ENCODE measurements at regions not wholly inside any gene's neighbourhood (a gene's known extent, or its start where the extent isn't known, plus 50 kb on each side); places are given as distances from the start of the nearest gene placed in this dataset.
A peak's percentile ranks its signal among the peaks of the same experiment; 100 is the strongest.

DNA sequence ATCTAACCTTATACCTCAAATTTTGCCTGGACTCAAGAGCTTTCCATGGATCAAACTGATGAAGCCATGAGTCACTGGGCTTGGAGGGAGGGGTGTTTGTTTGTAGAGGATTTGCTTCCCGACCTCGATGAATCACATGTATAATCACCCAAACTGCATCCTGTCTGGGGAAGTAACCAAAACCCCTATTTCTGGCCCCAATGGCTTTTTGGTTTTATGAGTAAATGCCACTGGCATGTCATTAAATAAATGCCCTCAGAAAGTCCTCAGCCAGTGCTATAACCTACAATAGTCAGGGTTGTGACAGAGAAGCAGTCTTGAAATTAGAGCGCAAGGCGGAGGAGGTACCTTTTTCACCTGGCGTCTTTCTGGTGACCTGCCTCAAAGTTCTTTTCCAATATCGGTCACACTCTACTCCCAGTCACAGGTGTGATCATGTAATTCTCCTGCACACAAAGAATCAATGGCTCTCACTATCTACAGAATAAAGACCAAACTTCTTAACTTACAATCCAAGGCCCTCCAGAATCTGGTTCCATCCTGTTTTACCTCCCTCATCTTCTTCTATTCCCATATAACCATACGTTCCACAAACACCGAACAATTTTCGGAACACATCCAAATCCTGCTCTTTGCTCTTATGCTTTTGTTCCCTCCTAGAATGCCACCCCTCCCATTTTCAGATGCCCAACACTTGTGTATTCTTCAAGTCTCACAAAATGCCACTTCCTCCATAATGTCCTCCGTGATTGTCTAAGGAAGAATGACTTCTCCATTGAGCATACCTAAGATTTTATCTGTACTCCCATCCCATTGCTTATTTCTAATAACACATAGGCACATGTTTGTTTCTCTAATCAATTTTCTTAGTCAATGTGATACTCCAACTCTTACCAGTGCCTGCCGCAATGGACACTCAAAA is 81.3 kb upstream of the BLID start (continued):
- TF ChIP-seq MXI1 (IDR thresholded peaks at IDR 0.05; ENCODE audit: borderline replicate concordance, low read depth, low read length) = no peak
- TF ChIP-seq, protein P1, sequence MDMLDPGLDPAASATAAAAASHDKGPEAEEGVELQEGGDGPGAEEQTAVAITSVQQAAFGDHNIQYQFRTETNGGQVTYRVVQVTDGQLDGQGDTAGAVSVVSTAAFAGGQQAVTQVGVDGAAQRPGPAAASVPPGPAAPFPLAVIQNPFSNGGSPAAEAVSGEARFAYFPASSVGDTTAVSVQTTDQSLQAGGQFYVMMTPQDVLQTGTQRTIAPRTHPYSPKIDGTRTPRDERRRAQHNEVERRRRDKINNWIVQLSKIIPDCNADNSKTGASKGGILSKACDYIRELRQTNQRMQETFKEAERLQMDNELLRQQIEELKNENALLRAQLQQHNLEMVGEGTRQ (IDR thresholded peaks at IDR 0.05; ENCODE audit: low read depth, low read length) = no peak

GRCh38 chr11:122195790-122196189 is 79.8 kb upstream of the BLID start:
- H3K23ac ChIP-seq (ENCODE audit: low read depth, low read length) = peak overlapping the region; percentile 63
- no peak overlapping the region for H2AFZ ChIP-seq (replicated peaks; ENCODE audit: low read length, poor library complexity)
- peak overlapping the region; percentile 55 for H4K5ac ChIP-seq (ENCODE audit: low read depth, low read length)
- in situ Hi-C loops (cut with MboI; ENCODE audit: low sequenced_read_pairs) = loop anchor here (25.0 kb wide), 1 partner anchor 992 kb away; the partner anchor contains the start of gene CLMP
- peak overlapping the region; percentile 90 for H3K56ac ChIP-seq (ENCODE audit: extremely low read depth, insufficient read depth, low read length)
- peaks cover 16 to 53% of the 10 kb centered on the region in 2 experiments for H3K79me1 ChIP-seq (ENCODE audit: low read depth in 1 of 2, low read length in 2 of 2)
- H2BK15ac ChIP-seq (ENCODE audit: low read depth, low read length) = peak overlapping the region; percentile 60
- peak overlapping the region; percentile 77 to 83 for H4K8ac ChIP-seq (ENCODE audit: low read depth in 2 of 2, low read length in 2 of 2)
- BruUV-seq (replicated peaks) = no TSS peak
- peak overlapping the region; percentile 86 for H3K4ac ChIP-seq (ENCODE audit: low read depth, low read length)
- H3K4me2 ChIP-seq (ENCODE audit: low read depth, low read length) = no peak overlapping the region; the same call in 1 of the 2 replicates
- intact Hi-C loops (cut with micrococcal nuclease) = loop anchor here (2.0 kb wide), 1 partner anchor 15 kb away; no protein-coding TSS in a partner anchor
- peaks cover 10% of the 10 kb centered on the region for H3K9me1 ChIP-seq (ENCODE audit: insufficient read depth, low read length)
- peak overlapping the region; percentile 84 for H3K18ac ChIP-seq (ENCODE audit: low read depth, low read length)
- no peaks in the 10 kb centered on the region for H4K20me1 ChIP-seq (ENCODE audit: insufficient read depth, low read length)
- ChIA-PET CTCF (interaction anchor here (0.6 to 1.4 kb wide), 3 partner anchors 14 to 528 kb away, joined by 3 read pairs; no protein-coding TSS in a partner anchor), POLR2A (ENCODE audit: unreplicated experiment) (interaction anchor here (2.4 kb wide), 1 partner anchor 16 kb away, joined by 22 read pairs; no protein-coding TSS in a partner anchor)
- peaks cover 29% of the 10 kb centered on the region for H3K4me1 ChIP-seq (ENCODE audit: control insufficient read depth, insufficient read depth, low read length)
- H2AK9ac ChIP-seq (replicated peaks; ENCODE audit: low read depth, low read length, poor library complexity) = no peak overlapping the region
- no peak overlapping the region for H3K4me3 ChIP-seq (ENCODE audit: insufficient read depth, low read depth, low read length)
- H4K91ac ChIP-seq (ENCODE audit: insufficient read depth, low read depth, low read length) = peak overlapping the region; percentile 83
- H2BK5ac ChIP-seq (ENCODE audit: low read depth, low read length, poor library complexity, severe bottlenecking) = peak overlapping the region; percentile 99
- no peaks in the 10 kb centered on the region for H3K27me3 ChIP-seq (ENCODE audit: control insufficient read depth, insufficient read depth, low read length)
- peak overlapping the region; percentile 72 for H2AK5ac ChIP-seq (ENCODE audit: low read depth, low read length)
- ATAC-seq (ENCODE audit: low read depth) (no peak), DNase-seq (no peak)
- dilution Hi-C loops (cut with HindIII; ENCODE audit: low sequenced_read_pairs, unreplicated experiment) = no loop called here
- TF ChIP-seq MAZ (IDR thresholded peaks at IDR 0.05; ENCODE audit: borderline replicate concordance, low read depth, low read length) (no peak), NFE2L2 (IDR thresholded peaks at IDR 0.05; ENCODE audit: low read depth, low read length) (no peak)
- TF ChIP-seq, protein P2, sequence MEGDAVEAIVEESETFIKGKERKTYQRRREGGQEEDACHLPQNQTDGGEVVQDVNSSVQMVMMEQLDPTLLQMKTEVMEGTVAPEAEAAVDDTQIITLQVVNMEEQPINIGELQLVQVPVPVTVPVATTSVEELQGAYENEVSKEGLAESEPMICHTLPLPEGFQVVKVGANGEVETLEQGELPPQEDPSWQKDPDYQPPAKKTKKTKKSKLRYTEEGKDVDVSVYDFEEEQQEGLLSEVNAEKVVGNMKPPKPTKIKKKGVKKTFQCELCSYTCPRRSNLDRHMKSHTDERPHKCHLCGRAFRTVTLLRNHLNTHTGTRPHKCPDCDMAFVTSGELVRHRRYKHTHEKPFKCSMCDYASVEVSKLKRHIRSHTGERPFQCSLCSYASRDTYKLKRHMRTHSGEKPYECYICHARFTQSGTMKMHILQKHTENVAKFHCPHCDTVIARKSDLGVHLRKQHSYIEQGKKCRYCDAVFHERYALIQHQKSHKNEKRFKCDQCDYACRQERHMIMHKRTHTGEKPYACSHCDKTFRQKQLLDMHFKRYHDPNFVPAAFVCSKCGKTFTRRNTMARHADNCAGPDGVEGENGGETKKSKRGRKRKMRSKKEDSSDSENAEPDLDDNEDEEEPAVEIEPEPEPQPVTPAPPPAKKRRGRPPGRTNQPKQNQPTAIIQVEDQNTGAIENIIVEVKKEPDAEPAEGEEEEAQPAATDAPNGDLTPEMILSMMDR (conservative IDR thresholded peaks at IDR 0.05; ENCODE audit: low read depth, low read length) = no peak
- no peaks in the 10 kb centered on the region for H3K9me3 ChIP-seq (ENCODE audit: control insufficient read depth, insufficient read depth, low read length)
- WGBS, 2 experiments (ENCODE audit: extremely low coverage in 2 of 2, insufficient read length in 1 of 2) = no CpG with 5 or more reads among the region's 3 CpGs
- peaks cover 11% of the 10 kb centered on the region for H3K36me3 ChIP-seq (ENCODE audit: control insufficient read depth, insufficient read depth, low read length)
- H2BK20ac ChIP-seq (ENCODE audit: low read depth, low read length) = peak overlapping the region; percentile 93
- peak overlapping the region; percentile 85 for H3K14ac ChIP-seq (replicated peaks; ENCODE audit: low read depth, low read length)
- H3K27ac ChIP-seq (ENCODE audit: insufficient read depth, low read length) = peak overlapping the region; percentile 79
- peak overlapping the region; percentile 98 for H2BK120ac ChIP-seq (ENCODE audit: low read depth, low read length)
- H3K9ac ChIP-seq (ENCODE audit: low read depth, low read length) = no peak overlapping the region; the same call in 1 of the 2 replicates
